Gastrocnemius medialis (tissue), 4 donors: ENCODE measurements at regions not wholly inside any gene's neighbourhood (a gene's known extent, or its start where the extent isn't known, plus 50 kb on each side); places are given as distances from the start of the nearest gene placed in this dataset.

Experiments
- ATAC-seq, 2 donors: fragments of 150-250 bp; one replicate each; pipeline ENCODE4 v1.9.1; 2016
- DNase-seq, 2 donors: peaks; one replicate each; pipeline ENCODE4 v3.0.0-alpha.2; 2019
- H3K27ac ChIP-seq, 4 donors: fragments of 200-600 bp; sonication (generic); 1 replicate in 1 of 4; 2 replicates in 3 of 4; pipeline ENCODE4 v1.5.1; 2016 to 2018; ENCODE audit warnings: mild to moderate bottlenecking in 2 of 4, moderate library complexity in 1 of 4
- H3K27me3 ChIP-seq, 3 donors: fragments of 200-600 bp; sonication (generic) in 2 of 3; 1 replicate in 1 of 3; 2 replicates in 2 of 3; pipeline versions ENCODE4 v1.5.1 to v1.6.0; 2016 to 2019; ENCODE audit warnings: mild to moderate bottlenecking in 1 of 3, moderate library complexity in 1 of 3
- H3K36me3 ChIP-seq, 2 donors: fragments of 200-600 bp; sonication (generic) in 1 of 2; one replicate each; pipeline ENCODE4 v1.5.1; 2017 to 2018
- H3K4me1 ChIP-seq, 2 donors: fragments of 200-600 bp; sonication (generic) in 1 of 2; one replicate each; pipeline ENCODE4 v1.5.1; 2016 to 2017; ENCODE audit warnings: mild to moderate bottlenecking in 2 of 2
- H3K4me3 ChIP-seq, 4 donors: fragments of 200-600 bp; sonication (generic) in 3 of 4; 1 replicate in 1 of 4; 2 replicates in 3 of 4; pipeline ENCODE4 v1.5.1; 2016 to 2019; ENCODE audit warnings: mild to moderate bottlenecking in 2 of 4
- H3K9me3 ChIP-seq, 3 donors: fragments of 200-600 bp; sonication (generic) in 2 of 3; 1 replicate in 1 of 3; 2 replicates in 2 of 3; pipeline ENCODE4 v1.5.1; 2016 to 2019
- CTCF ChIP-seq, 5 experiments: fragments of 450-650 bp in 3 of 5; fragments of 200-600 bp in 2 of 5; sonication (generic) in 2 of 5; IDR thresholded peaks in 4 of 5; conservative IDR thresholded peaks in 1 of 5; 1 replicate in 4 of 5; 2 replicates in 1 of 5; pipeline ENCODE4 v1.5.1; 2016 to 2019; ENCODE audit warnings: antibody characterized with exemption in 5 of 5, mild to moderate bottlenecking in 3 of 5, moderate library complexity in 3 of 5
- POLR2A ChIP-seq, 2 donors: fragments of 450-650 bp; IDR thresholded peaks; one replicate each; pipeline ENCODE4 v1.6.1; 2017; ENCODE audit warnings: antibody characterized with exemption in 2 of 2, mild to moderate bottlenecking in 2 of 2, moderate library complexity in 2 of 2
- in situ Hi-C, 4 donors: fragments of 200-750 bp; cut with MboI; loops; one replicate each; pipeline versions ENCODE4 v1.15.0 to v1.8.0; 2017; ENCODE audit warnings: low sequenced_read_pairs in 4 of 4
- intact Hi-C: fragments of 100-400 bp; cut with DNase I; formaldehyde crosslinking; loops from one replicate; pipeline ENCODE4 v1.15.1; 2023; ENCODE audit warnings: low total_unique reads

DNA sequence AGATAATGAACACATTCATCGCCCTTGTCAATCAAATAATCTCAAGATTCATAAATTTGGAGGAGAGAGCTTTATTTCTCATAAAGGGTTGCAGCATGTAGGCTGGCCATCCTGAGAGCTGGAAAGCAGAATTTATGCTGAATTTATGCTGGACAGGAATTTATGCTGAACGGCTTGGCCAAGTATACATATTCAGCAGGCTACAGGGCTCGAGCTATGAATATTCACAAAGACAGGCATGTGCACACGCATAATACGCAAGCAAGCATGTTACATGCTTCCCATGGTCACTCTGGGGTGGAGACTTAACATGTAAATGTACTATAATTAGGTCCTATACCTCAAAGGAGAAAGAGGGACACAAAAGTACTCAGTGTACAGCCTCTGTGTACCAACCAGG is 618.8 kb downstream of the METTL4 start:
- Histone ChIP-seq H3K4me1 (no peaks in the 10 kb centered on the region), H3K27ac (no peak overlapping the region), H3K9me3 (no peaks in the 10 kb centered on the region), H3K36me3 (no peaks in the 10 kb centered on the region), H3K4me3 (no peak overlapping the region), H3K27me3 (no peaks in the 10 kb centered on the region)
- intact Hi-C loops (no loop called here), in situ Hi-C loops (no loop called here)
- no peak for ATAC-seq
- no peak for TF ChIP-seq CTCF (IDR thresholded peaks at IDR 0.05 in 4 of 5, conservative IDR thresholded peaks at IDR 0.05 in 1 of 5)
- TF ChIP-seq POLR2A (IDR thresholded peaks at IDR 0.05): no peak
- DNase-seq: no peak

- Histone ChIP-seq H3K27ac (no peak overlapping the region), H3K27me3 (no peaks in the 10 kb centered on the region), H3K4me3 (no peak overlapping the region), H3K9me3 (no peaks in the 10 kb centered on the region), H3K36me3 (no peaks in the 10 kb centered on the region), H3K4me1 (no peaks in the 10 kb centered on the region)
- TF ChIP-seq CTCF (IDR thresholded peaks at IDR 0.05 in 4 of 5, conservative IDR thresholded peaks at IDR 0.05 in 1 of 5) (no peak), POLR2A (IDR thresholded peaks at IDR 0.05) (no peak)
- intact Hi-C loops (no loop called here), in situ Hi-C loops (no loop called here)
- DNase-seq: no peak
- ATAC-seq: no peak
Measured at GRCh38 chr18:1954583-1955312, 616.6 kb downstream of the METTL4 start.

GRCh38 chr18:1958798-1959197 is 612.5 kb downstream of the METTL4 start:
- Histone ChIP-seq H3K27ac (no peak overlapping the region), H3K4me1 (no peaks in the 10 kb centered on the region), H3K4me3 (no peak overlapping the region), H3K27me3 (no peaks in the 10 kb centered on the region), H3K36me3 (no peaks in the 10 kb centered on the region), H3K9me3 (no peaks in the 10 kb centered on the region)
- TF ChIP-seq CTCF (IDR thresholded peaks at IDR 0.05 in 4 of 5, conservative IDR thresholded peaks at IDR 0.05 in 1 of 5): no peak
- TF ChIP-seq POLR2A (IDR thresholded peaks at IDR 0.05): no peak
- DNase-seq (no peak), ATAC-seq (no peak)
- in situ Hi-C loops: no loop called here
- intact Hi-C loops: no loop called here

- no peak for TF ChIP-seq POLR2A (IDR thresholded peaks at IDR 0.05)
- no peak for TF ChIP-seq CTCF (IDR thresholded peaks at IDR 0.05 in 4 of 5, conservative IDR thresholded peaks at IDR 0.05 in 1 of 5)
- no peak for DNase-seq
- in situ Hi-C loops (no loop called here), intact Hi-C loops (no loop called here)
- ATAC-seq: no peak
- Histone ChIP-seq H3K9me3 (no peaks in the 10 kb centered on the region), H3K36me3 (no peaks in the 10 kb centered on the region), H3K4me1 (no peaks in the 10 kb centered on the region), H3K27me3 (no peaks in the 10 kb centered on the region), H3K4me3 (no peak overlapping the region), H3K27ac (no peak overlapping the region)
Measured at GRCh38 chr18:1965016-1965415, 606.3 kb downstream of the METTL4 start.

- in situ Hi-C loops: no loop called here
- TF ChIP-seq POLR2A (IDR thresholded peaks at IDR 0.05) (no peak), CTCF (IDR thresholded peaks at IDR 0.05 in 4 of 5, conservative IDR thresholded peaks at IDR 0.05 in 1 of 5) (no peak)
- Histone ChIP-seq H3K4me3 (no peak overlapping the region), H3K4me1 (no peaks in the 10 kb centered on the region), H3K36me3 (no peaks in the 10 kb centered on the region), H3K27ac (no peak overlapping the region), H3K9me3 (no peaks in the 10 kb centered on the region), H3K27me3 (no peaks in the 10 kb centered on the region)
- intact Hi-C loops: no loop called here
- DNase-seq: no peak
- ATAC-seq: no peak
Measured at GRCh38 chr18:1965541-1965940, 605.8 kb downstream of the METTL4 start.
